Stimulated activated CD8-positive, alpha-beta memory T cell treated with anti-CD3 and anti-CD28 coated beads, Interleukin-7, amount 100 ng/mL, for 1 hour (primary cell): ENCODE measurements at regions not wholly inside any gene's neighbourhood (a gene's known extent, or its start where the extent isn't known, plus 50 kb on each side); places are given as distances from the start of the nearest gene placed in this dataset.

Experiments used
- DNase-seq, 2 donors: peaks; one replicate each; pipeline ENCODE4 v3.0.0-alpha.2; 2020; ENCODE audit warnings: low read depth in 2 of 2

DNA sequence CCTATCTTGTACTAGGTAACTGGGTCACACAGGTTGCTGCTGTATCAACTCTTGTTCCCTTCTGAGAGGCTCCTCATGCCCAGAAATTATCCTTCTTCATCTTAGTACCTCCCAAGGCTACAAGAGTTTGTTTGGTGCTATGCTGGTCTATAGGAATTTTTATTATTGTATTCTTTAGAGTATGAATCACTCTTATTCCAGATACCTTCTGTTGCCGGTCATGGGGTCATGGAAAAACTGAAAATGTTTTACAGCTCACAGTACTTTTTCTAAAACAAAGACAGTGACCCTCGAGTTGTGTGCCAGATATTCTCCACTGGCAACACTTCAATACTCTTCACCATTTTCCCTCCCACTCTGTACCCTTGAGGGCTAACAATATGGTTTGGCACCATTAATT lies 1598.0 kb upstream of the TMEM132C start:
- no peak for DNase-seq

DNA sequence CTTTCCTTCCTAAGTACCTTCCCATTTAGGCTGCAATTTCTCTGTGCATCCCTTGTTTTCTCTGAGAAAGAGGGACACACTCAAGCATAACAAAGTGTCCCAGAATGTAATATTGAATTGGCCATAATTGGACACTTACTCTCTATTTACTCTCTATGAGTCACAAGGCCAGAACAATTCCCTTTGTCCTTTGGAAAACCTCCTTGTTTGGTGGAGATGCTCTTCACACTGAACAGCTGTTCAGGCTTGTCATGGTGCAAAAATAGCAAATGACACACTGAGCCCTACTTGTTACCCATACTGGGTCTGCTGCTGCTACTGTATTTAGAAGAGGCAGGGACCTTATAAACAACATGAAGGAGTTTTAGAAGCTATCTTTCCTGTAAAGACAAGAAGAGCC lies 1590.5 kb upstream of the TMEM132C start:
- DNase-seq, result no peak

- DNase-seq, result no peak
These were observed 1585.3 kb upstream of the TMEM132C start for GRCh38 chr12:126681676-126682075.

DNA sequence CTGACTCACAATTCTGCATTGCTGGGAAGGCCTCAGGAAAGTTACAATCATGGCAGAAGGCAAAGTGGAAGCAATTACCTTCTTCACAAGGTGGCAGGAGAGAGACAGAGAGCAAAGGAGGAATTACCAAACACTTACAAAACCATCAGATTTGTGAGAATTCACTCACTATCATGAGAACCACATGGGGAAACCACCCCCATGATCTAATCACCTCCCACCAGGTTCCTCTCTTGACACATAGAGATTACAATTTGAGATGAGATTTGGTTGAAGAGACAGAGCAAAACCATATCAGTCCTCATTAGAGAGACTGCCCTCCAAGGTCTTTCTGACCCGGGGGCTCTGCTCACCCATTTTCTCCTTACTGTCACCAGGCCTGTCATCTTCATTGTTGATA lies 1582.3 kb upstream of the TMEM132C start:
- no peak for DNase-seq

DNA sequence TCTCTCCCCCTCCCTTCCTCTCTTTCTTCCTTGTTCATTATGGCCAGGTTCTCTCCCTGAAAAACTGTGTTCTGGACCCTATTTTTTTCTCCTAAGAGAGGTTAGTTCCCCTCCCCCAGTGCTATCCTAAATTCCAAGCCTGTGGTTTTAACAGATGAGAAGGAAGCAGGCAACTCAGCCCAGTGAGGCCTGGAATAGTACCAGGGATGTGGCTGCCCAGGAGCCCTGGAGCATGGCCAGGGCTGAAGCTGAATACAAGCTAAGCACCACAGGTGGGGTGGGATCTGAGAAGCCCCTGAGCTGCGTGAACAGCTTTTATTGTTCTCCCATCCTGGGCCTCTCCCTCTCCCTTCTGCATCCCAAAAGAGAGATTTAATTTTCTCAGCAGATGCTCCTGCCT lies 1581.3 kb upstream of the TMEM132C start:
- DNase-seq, result no peak

DNA sequence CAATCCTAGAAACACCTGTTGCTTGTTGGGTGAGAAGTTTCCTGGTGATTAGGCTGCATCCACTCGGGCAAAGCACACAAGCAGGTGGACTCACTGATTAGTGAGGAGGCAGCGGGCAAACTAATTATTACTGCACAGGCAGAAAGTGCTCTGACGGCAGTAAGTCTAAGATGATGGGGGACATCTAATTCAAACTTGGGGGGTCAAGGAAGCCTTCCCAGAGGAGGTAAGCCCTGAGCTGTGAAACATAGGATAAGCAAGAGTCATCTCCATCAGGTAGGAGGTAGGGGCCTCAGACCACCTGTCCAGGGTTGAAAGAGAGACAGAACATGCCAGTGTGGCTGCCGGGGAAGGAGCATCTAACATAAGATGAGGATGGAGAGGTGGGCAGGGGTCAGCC lies 1578.4 kb upstream of the TMEM132C start:
- DNase-seq, result no peak

DNA sequence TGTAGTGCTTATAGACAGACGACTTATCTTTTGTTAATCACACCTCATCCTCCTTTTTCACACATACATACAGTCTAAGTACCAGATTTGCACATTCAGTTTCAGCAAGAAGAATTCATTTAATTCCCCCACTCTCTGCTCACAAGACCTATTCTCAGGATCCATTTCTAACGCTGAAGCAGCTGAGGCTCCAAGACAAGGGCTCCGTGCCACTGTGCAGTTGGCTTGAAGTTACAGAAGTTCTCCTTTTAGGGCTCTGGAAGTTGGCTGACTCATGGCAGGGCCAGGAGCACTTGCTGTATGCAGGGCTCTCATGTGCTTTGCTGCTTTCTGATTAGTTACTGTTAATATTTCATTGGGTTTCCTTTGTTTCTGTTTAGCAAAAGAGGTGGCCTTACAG lies 1566.9 kb upstream of the TMEM132C start:
- DNase-seq, result no peak

- no peak for DNase-seq
These were observed 1562.4 kb upstream of the TMEM132C start for GRCh38 chr12:126704609-126705008.

GRCh38 chr12:126706300-126706699 lies 1560.7 kb upstream of the TMEM132C start:
- no peak for DNase-seq

- no peak for DNase-seq
These were observed 1558.5 kb upstream of the TMEM132C start for GRCh38 chr12:126708492-126708896.

DNA sequence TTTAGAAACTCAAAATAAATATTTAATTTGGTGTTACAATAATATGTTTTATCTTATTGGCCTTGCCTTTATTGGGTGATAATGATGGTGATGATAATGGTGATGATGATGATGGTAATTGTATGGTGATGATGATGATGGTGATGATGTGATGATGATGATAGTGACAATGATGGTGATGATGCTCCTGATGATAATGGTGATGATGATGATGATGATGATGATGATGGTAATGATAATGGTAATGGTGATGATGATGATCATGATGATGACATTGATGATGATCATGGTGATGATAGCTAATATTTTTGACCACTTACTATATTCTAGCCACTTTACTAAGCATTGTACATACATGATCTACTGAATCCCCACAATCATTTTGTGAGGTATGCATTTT lies 1548.6 kb upstream of the TMEM132C start:
- DNase-seq, result no peak

DNA sequence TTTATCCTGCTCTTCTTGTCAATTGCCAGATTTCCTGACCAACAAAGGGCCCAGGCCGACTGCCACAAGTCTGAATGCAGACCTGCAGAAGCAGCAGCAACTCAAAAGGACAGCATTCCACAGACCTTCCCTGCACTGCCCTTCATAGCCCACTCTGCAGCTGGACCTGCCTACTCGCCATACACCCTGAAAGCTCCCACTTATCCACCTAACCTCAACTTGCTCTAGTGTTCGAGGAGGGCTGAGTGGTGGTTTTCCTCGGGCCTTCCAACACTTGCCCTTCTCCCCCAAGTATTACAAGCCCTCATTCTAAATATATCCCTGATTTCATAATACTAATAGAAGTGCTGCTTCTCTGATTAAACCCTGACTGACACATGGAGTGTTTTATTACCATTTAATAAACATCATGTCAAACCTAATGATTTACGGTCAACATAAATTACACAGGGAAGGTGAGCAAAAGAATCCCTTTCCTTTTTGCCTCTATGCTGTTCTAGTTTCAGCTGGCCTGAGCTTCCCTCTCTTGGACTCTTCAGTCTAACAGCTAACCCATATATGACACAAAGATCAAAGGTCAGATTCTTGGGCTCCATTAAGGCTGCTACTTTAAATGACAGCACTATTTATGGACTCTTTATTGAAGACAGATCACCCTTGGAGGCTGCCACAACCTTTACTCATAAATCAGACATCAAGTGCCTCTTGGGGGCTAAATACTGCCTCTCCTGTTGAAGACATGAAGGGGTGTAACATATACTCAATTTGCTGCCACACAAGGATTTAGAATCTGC lies 1546.9 kb upstream of the TMEM132C start:
- no peak for DNase-seq

DNA sequence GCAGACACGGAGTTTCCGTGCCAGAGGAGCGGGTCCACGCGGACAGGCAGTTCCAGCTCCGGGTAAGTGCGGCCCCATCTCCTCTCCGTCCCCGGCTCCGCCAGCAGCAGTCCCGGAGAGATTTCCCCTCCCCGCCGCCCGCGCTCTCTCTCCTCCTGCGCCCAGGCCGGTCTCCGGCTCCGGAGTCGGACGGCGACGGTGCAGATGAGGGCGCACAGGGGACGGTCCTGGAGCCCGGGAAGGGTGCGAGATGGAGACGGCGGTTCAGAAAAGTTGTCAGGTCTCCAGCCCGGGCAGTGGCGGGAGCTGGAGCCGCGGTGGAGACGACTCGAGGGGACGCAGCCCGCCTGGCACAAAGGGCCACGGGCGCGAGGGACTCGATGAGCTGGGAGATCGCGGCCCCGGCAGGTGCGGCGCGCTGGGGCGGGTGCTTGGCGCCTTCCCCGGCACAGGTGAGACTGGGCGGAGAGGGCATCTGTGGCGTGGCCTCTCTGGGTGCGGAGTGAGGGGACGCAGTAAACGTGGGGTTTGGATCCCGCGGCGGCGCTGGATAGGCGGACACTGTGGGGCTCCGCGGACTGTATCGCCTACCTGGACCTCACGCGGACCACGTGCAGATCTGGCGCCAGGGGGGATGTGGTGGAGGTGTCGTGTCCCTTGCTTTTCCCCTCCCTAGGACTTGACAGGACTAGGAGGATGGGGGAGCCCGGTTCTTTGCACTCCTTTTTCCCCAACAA lies 1540.3 kb upstream of the TMEM132C start:
- DNase-seq, result no peak

DNA sequence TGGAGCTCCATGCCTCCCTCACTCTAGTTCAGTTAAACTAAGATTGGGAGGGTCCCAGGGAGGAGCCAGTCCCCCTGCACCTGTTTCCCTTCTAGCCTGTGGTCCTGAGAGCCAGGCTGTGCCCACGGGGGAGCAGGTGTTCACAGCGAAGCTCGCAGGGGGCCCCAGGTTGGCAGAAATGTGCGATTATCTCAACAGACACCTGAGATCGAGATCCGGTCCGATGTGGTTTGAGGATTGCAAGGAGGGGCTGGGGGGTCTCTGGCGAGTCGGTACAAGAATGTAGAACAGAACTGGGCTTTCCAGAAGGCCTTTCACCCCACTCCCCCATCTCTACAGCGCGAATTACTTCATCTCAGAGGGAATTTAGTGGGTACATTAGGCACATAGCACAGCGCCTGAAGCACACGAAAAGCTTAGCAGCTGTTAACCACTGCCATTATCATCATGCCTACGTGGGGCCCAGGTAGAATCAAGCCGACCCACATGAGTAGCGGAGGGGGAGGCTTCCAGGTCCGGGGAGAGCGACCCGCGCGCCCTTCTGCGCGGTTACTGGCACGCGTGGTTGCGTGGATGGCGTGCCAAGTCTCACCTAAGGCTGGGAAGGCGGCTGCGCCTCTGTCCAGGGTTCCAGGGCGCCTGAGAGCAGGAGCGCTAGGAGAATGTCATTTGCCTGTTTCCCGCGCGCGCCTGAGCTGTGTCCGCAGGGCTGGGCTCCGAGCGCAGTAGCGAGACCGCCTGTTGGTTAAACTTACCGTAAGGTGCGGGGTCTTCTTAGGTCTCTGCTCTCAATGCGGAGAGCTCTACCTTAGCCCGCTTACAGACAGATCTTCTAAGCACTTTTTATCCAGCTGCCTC lies 1539.5 kb upstream of the TMEM132C start:
- no peak for DNase-seq

- no peak for DNase-seq
These were observed 1532.7 kb upstream of the TMEM132C start for GRCh38 chr12:126734296-126734695.

- no peak for DNase-seq
These were observed 1532.3 kb upstream of the TMEM132C start for GRCh38 chr12:126734710-126735109.

DNA sequence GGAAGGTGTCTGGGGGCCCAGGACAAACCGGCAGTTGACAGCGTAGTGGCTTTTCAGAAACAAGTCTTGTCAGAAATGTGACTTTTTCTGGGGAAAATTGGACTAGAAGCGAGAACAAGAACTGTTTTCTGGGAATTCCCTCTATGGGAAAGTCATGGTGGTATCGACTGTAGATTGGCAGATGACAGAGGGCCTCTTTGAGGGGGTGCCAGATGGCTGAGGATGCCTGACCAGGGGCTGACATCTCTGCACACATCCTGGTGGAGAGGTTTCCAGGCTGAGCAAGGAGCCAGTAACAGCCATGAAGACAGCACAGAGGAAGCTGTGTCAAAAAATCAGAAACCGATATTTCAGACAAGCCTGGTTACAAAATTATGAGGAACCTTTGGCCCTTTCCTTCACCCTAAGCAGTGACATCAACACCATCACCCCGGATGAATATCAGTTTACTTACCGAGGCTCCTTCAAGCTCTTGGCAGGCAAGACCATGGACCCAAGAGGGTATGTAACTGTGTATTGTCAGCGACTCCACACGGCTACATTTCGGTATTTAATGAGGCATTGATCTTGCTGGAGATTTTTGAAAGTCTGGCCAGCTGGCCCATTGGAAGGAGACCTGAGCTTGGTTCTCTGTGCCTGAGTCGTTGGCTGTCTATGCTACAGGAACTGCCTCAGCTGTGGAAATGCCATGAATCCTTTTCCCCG lies 1525.3 kb upstream of the TMEM132C start:
- no peak for DNase-seq

DNA sequence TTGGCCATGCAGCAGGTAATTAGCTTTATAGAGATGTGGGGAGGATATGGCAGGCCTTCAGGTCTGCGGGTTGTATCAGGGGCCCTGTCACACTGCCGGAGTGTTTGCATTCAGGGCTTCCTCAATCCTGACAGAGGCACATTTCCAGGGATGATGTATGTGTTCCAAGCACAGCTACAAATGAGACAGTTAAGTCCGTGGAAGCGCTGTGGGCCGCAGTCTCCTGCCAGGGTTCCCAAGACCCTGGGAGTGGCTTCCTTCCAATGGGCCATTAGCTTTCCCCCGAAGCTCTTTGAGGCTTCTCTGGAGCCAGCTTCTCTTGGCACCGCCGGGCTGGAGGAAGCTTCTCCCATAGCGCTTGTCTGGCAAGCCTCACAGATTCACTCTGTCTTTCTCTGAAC lies 1524.7 kb upstream of the TMEM132C start:
- no peak for DNase-seq

DNA sequence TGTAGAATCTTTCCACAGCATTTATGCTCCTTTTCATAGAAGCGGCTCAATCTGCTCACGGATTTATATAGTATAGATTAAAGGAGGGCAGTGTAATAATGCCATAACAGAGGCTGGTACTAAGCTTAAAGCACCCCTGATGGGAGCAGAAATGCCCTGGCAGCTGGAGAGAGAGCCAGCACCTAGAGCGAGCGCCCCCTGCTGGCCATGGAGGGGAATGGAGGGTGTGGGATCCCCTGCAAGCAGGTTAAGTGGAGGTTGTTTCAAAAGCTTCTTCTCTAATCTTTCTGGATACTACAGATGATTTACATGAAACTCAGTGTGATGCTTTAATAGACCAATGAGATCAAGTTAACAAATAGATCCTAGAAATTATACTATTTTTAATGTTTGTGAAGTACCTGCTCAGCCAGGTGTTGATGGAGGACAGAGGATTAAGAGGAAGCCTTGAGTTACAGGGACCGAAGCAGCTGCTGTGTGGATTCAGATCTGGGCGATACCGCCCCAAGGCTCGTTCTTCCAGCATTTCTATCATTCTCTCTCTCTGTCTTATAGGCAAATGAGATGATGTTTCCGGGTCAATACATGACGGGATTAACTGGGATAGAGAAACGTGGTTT lies 1519.3 kb upstream of the TMEM132C start:
- DNase-seq, result peak; percentile 6 to 34

DNA sequence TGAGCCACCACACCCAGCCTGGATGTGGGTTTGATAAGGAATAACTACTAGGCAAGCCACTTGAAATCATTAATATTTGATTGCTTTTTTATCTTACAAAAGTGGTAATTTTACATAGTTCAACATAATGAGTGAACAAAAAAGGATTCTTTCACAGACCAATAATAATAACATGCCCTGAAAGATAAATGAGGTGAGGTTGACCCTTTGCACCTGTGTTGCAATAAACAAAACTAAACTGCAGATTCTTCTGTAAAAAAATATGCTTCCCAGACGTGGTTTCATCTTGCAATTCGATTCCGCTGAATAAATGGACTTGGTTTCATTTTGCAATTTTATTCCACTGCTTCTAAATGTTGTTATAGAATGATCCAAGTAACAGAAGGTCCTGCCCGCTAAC lies 1514.9 kb upstream of the TMEM132C start:
- no peak for DNase-seq

DNA sequence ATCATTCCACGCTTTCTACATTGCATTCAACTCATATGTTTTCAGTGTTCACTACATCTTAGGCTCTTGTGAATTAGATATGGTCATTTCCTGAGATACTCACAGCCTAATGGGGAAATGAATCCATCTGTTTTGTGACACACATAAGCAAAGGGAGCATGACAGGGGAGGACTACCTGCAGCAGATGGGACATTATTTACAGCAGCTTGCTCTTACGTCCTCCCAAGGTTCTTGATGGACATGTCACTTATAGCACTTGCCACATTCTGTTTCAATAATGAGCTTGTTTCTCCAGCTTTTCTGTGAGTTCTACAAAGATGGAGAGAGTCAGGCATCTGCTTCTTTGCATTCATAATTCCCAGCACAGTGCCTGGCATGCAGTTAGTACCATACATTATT lies 1509.6 kb upstream of the TMEM132C start:
- DNase-seq, result no peak
